ENCODE measurements at regions not wholly inside any gene's neighbourhood (a gene's known extent, or its start where the extent isn't known, plus 50 kb on each side); places are given as distances from the start of the nearest gene placed in this dataset.
"Not testable (repeated sequence)": the region's sequence is repeated elsewhere in the genome, so short reads cannot be mapped to it uniquely, and the experiment has no call there.

DNA sequence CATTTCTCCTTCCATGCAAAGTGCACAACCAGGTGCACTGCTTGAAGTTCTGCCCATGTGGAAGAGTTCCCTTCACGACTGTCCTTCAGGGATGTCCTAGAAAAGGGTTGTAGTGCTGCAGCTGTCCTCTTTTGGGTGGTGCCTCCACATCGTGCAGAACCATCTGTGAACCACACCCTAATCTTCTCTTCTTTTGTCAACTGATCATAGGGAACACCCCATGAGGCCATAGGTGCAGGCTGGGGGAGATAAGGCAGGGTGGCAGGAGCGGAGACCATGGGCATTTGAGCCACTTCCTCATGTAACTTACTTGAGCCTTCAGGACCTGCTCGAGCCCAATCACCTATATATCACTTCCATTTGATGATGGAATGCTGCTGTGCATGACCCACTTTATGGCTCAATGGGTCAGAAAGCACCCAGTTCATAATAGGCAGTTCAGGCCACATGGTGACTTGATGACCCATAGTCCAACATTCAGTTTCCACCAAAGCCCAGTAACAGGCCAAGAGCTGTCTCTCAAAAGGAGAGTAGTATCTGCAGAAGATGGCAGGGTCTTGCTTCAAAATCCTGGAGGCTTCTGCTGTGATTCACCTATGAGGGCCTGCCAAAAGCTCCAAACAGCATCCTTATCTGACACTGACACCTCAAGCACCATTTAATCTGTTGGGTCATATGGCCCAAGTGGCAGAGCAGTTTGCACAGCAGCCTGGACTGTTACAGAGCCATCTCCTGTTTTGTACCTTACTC lies 84.7 kb upstream of the CYRIA start:
- DNase-seq = no peak

DNA sequence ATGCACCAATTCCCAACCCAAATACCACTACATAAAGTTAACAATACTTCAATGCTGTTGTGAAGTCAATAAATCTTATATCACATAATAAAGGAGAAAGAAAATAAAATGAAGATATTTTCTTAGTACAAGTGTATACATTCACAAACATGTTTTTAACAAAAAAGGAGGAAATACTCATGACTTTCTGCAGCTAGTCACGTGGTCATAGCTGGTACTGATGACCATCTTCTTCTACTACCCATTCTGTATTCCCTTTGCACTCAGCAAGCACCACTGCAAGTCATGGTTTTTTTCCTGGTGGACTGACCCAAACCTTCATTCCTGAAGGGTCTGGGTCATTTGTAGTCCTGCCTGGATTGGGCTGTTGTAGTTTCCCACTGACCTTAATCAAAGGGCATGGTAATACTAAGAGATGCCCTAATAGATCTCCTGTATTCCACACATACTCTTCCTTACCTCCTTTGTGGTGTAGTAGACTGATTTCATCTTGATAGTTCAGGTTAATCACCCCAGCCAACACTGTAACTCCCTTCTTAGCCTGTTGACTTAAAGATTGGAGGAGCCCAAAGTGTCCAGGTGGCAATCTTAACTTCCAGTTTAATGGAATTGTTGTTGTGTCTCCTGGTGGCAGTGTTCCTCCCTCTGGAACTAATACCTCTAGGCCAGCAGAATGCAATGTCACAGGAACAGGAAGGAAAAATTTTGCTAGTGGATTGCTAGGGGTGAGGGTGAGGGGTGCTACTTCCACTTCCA lies 83.1 kb upstream of the CYRIA start:
- DNase-seq = not testable (repeated sequence)

DNA sequence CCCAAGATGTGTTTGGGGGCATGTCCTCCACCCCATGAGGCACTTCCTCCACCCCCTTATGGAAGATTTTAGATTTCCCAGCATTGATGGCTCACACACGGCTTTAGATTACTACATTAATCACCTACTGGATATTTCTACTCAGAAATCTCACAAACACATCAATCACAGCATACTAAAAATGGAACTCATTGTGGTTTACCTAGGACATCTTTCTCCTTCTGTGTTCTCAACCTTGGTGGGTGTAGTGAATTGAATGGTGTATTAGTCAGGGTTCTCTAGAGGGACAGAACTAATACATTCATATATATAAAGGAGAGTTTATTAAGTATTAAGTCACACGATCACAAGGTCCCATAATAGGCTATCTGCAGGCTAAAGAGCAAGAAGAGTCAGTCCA lies 82.1 kb upstream of the CYRIA start:
- no peak for DNase-seq

DNA sequence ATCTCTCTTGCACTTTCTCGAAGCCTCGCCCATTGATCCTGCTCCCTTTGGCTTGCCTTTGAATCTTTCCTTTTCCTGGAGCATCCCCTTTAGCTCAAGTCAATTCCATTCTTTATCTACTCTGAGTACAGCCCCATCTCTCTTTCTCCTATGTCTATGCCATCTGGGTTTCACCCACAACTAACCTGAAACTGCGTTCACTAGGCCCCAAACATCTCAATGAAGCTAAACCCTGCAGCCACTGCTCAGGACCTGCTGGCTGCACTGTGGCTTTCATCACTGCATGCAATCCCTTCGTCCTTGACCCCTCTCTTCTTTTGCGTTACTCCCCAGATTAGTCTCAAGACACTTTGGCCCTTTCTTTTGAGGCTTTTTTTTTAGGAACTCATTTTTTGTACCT lies 81.6 kb upstream of the CYRIA start:
- no peak for DNase-seq

DNA sequence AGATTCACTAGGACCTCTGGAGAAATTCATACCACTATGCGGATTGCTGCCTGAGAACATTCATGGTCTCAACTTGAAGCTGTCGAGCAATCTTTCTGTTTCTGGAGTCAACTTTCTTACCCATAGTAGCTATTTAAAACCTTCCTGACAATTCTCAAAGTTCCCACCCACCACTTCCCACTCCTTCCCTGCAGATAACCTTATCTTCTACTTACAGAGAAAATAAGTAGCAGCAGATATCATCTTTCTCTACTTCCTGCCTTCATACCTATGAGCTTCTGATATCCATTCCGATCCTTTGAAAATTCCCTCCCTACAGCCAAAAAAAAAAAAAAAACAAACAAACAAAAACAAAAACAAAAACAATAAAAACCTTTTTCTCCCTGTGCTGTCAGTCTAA lies 81.2 kb upstream of the CYRIA start:
- no peak for DNase-seq

DNA sequence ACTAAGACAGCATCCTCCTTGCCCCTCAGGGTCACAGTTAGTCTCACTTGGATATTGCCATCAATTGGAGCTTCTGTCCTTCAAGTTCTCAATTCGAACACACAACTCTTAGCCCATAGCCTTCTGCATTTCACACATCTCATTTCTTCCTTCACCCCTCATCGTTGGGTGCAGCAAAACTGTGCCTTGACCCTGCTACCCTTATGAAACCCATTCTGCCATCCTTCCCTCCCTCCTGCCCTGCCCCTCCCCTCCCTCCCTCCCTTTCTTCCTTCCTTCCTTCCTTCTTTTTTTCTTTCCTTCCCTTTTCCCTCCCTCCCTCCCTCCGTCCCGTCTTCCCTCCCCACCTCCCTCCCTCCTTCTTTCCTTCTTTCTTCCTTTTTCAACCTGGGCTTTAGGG lies 80.7 kb upstream of the CYRIA start:
- no peak for DNase-seq

DNA sequence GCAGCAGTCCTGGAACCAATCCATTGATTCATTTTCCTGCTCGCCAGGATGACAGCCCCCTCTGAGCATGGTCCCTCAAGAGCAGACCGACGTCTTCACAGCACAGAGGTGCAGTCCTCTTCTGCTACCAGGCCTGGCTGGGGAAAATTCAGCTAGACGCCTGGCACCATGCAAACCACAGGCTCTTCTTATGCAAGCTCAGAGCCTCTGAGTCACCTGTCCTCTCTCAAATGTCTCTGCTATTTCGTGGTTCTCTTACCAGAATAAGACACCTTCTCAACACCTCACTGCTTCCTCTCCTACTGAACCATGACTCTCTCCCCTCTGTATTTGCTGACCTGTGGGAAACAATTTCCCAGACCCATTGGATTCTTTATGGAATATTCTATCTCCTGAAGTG lies 79.8 kb upstream of the CYRIA start:
- no peak for DNase-seq

DNA sequence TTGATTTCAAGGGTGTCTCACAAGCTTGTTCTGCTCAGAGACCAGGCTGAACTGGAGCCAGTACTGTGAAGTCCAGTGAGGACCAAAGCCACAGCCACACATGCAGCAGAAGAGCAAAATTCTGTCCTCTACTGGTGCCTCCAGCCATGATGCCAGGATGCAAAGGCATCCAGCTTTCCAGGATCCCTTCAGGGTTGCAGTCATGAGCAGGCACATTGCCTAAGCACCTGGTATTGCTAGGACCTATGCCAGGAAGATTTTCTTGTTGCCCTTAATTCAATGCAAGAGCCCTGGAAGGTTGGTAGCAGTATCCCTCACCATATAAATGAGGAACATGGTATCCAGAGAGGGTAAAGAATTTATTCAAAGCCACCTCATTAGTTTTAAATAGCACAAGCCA lies 78.9 kb upstream of the CYRIA start:
- DNase-seq = no peak

DNA sequence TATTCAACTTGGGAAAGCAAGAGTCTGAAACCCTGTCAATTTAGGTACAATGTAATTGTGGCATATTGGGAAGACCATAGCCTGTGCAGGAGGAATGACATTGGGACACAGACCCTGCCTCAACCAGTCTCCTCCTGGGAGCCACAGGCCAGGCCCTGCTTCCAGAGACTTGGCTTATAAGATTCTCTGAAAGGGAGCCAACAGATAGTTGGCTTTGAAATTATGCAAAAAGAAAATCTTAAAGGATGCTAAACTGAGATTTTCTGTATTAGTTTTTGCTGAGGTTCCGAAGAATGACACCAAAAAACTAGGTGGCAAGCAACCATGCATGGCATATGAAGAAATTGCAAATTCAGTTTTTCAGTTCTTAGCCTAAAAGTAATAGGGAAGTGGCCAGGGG lies 76.4 kb upstream of the CYRIA start:
- DNase-seq = no peak

DNA sequence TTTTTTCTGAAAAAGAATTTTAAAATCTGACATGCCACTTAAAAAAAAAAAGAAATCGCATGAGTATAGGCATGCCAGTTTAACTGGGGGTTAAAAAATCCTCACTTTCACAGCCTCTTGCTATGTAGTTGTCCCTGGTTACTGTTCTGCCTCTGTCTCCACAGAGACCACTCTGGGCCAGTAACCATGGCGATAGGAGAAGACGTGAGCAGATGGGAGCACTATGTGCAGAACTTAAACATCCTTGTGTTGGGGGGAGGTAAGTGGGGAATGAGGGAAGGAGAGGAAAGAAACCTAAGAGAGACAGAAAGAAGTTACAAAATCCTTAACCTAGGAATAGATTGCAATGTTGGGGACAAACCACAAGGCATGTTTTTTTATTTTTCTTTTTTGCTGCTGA lies 75.9 kb upstream of the CYRIA start:
- no peak for DNase-seq

DNA sequence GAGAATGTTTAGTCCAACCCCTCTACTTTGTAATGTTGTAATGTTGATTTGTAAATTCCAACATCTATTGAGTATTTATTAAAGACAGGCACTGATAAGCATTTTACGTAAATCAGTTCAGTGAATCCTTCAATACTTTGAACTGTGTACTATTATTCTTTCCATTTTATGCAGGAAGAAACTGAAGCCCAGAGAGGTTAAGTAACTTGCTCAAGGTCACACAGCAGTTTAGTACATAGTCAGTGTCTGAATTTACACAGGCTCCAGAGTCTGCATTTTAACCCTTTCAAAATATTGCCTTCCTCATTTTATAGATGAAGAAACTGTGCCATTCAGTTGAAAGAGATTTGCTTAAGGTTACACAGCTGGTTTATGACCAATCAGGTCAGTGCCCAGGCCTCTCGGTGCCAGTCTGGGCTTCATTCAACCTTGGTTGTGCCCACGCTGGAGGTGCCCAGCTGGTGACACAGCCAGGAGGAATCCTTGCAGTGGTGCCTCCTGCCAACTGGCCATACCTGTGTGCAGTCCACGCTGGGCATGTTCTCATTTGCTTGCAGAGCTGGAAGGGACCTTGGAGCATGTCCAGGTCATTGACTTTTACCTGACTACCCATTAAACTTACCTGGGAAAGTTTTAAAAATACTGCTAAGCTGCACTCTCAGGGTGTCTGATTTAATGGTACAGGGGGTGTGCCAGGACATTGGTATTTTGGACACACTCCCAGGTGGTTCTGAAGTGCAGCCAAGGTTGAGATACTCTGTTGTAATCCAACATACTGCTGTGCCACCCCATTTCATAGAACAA lies 74.3 kb upstream of the CYRIA start:
- DNase-seq = no peak

DNA sequence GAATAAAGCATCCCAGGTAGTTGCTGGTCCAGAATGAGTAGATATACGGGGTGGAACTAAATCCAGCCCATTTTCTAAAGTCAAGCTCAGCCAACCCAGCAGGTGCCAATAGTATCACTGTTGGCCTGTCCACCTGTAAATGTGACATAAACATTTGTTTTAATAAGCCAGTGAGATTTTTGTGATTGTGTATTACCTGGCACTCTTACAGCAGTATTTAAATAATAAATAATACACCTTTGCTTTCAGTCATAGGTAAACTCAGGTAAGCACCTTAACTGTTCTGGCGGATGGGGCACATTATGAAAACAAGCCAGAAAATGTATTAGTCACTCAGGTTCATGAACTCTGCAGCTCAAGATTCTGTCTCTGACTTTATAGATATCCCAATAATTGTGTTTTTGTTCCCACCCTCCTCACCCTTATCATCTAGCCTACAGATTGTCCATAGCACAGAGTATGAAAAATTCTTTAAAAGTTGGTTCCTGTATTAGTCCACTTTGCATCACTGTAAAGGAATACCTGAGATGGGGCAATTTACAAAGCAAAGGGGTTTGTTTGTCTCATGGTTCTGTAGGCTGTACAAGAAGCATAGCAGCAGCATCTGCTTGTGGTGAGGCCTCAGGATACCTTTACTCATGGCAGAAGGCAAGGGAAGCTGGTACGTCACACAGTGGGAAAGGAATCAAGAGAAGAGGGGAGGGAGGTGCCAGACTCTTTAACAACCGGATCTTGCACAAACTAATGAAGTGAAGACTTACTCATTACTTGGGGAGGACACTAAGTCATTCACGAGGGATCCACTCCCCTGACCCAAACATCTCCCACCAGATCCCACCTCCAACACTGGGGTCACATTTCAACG lies 73.0 kb upstream of the CYRIA start:
- DNase-seq = no peak

DNA sequence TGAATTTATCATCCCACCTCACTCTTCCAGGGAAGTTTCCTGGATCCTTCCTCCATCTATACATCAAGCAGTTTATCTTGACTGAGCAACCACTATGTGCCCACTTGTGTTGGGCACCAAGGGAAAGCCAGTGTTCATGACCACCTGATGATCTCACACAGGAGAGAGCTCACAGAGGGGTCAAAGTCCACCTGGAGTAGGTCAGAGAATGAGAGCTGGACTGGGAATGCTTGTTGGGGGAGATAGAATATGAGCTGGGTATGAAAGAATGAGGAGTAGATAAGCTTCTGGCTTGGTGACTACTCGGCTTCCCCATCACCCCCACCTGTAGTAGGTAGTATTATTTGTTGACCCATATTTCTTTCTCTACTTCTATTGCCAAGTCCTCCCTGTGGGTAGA lies 72.2 kb upstream of the CYRIA start:
- no peak for DNase-seq

DNA sequence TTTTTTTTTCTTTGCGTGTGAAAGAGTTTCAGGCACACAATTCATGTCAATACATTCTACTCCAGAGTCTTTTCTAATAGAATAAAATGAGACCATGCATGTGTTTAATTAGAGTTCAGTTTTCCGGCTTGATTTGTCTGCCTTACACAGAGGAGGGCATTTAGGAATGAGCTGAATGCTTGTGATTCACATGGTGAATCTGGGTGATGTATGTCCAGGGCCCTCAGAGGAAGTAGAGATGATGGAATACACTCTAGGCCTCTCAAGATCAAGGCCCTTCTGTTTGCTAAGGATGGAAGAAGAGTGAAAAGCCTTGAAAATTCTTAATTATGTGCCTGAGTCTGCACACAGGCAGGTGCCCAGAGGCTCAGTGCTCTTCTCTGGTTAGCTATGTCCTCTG lies 71.0 kb upstream of the CYRIA start:
- DNase-seq = no peak

DNA sequence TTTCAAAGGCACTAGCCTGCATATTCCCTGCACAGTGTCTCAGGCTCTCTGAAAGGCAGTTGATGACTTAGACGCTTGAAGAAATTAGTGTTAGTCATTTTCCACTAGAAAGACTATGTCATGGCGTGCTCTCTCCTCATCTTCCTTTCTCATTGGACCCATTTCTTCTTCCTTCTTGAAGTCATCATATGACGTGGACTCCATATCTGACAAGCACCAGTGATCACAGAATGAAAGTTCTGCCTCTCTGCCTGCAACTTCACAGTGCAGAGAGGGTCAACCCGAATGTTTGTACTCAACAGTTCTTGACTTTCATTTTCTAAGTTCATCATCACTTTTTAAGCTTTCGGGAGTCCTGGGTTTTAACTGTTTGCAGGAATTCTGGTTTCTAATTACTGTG lies 63.7 kb upstream of the CYRIA start:
- DNase-seq = no peak

DNA sequence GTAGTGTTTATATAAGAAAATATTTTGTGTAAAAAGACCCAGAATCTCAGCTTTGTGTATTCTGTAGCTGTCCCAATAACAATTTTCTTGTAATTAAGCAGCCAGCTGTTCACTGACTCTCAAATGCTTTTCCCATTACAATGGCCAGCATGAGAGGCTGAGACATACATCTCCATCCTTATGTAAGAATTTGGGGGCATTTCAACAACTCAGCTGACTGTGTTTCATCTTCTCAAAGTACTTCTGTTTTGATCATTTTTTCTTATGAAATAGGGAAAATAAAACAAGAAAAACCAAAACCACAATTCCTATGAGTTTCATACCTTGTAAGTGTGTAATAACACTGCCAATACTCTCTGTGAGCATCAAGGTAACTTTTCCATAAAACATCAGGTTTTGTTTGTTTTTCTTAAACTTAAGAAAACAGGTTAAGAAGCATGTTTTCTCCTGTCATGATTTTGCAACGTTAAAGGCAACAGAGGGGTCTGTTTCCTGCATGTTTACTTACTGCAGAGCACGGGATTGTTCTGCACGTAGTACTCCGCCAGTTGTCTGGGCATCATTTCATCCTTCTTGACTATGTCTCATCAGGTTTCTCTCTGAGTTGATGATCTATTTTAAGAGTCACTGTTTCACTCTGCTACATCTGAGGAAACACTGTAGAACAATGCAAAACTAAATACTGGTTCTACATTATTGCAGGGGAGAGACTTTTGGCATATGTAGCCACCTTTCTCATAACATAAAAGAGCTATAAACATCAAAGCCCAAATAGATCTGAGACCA lies 62.9 kb upstream of the CYRIA start:
- DNase-seq = no peak

DNA sequence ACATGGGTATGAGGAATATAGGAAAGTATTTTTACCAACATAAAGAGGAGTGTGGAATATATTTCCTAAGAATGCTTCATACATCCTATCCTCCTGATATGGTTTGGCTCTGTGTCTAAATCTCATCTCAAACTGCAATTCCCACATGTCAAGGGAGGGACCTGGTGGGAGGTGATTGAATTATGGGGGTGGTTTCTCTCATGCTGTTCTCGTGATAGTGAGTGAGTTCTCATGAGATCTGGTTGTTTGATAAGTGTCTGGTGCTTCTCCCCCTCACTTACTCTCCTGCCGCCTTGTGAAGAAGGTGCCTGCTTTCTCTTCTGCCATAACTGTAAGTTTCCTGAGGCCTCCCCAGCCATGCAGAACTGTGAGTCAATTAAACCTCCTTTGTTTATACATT lies 62.2 kb upstream of the CYRIA start:
- DNase-seq = not testable (repeated sequence)

DNA sequence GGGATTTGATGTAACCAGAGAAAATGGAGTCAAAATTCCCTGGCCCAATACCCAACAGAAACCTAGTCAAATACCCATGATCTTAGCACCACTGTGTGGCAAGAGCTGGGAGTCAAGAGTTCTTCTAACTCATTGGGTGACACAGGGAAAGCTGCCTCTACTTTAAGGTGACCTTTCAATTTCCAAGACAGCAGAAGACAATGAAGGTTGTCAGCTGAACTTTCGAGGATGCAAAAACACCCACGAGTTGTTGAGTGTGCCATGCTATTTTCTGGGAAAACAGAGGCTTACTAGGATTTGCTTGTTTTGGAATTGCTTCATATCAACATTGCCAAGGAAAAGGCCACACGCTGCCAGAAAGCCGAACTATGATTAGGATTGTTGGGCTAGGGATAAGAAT lies 61.6 kb upstream of the CYRIA start:
- DNase-seq = no peak

DNA sequence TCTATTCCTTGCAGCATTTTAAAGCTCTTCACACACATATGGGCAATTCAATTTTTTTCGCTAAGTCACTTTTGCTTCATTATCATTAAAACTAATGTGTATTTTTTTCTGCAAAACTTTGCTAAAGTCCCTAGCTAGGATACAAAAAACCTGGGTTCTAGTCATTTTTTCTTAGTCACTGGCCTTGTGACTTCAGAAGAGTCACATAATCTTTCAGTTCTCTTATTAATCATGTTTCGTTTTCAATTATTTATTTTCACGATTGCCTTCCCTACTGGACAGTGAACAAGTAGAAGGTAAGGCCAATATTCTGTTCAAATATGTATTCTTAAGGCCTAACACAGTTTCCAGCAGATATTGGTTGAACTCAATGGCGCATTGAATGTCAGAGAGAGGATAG lies 60.9 kb upstream of the CYRIA start:
- DNase-seq = no peak

DNA sequence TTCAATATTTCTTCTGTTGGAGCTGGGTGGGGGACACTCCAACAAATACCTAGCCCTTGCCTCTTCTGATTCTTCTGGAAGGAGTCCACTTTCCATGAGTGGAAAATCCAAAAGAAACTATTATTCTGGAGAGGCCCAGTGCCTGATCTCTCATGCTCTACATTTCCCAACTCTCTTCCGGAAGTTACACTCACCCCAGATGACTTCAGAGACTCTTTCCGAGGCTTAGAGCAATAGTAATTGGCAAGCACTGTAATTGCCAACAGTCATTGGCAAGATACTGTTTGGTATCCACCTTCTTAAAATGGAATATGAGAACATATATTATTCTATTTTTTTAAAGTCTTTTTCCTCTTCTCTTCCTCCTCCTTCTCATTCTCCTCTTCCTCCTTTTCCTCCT lies 60.5 kb upstream of the CYRIA start:
- no peak for DNase-seq

DNA sequence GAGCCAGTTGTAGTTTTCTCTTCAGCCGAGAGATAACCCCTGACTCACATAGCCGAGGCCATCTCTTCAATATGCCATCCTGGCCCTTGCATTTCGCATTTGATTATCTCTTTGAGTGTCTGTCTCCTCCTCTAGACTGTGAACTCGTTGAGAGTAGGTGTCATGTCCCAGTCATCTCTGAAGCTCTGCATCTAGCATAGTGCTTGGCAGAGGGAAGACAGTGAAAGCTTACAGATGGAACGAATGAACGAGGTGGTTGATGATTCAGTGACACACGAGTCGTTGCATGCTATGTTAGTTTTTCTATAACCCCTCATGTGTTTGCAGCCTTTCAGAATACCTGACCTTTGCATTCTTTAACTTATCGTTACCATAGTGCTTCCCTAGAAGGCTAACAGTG lies 59.9 kb upstream of the CYRIA start:
- no peak for DNase-seq

DNA sequence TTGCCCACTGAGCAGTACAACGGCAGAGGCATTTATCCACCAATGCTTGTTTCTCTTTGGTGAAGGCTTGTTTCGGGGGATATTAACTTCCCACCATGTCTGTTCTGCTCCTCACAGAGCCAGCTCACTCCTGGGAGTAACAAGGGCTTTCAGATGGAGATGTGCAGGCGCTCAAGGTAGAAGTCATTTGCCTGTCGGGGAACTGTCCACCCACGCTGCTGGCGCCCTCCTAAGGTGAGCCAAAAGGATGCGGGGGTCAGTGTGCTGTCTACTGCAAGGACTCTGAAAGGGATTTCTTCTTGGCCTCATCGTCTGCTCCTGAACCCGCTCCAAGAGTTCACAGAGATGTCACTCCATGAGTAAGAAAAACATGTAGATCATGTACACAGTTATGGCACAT lies 57.0 kb upstream of the CYRIA start:
- DNase-seq = no peak

Data from right kidney (tissue), 1 donor.